Hypothalamus (tissue), 51 donors: ENCODE measurements at regions not wholly inside any gene's neighbourhood (a gene's known extent, or its start where the extent isn't known, plus 50 kb on each side); places are given as distances from the start of the nearest gene placed in this dataset.

ENCODE experiments used
- DNase-seq, 51 donors: peaks; one replicate each; lab custom pipeline; 2025; lab: John Stamatoyannopoulos, UW

GRCh38 chr11:134882671-134883297, 470.7 kb upstream of the B3GAT1 start:
- no peak for DNase-seq

DNA sequence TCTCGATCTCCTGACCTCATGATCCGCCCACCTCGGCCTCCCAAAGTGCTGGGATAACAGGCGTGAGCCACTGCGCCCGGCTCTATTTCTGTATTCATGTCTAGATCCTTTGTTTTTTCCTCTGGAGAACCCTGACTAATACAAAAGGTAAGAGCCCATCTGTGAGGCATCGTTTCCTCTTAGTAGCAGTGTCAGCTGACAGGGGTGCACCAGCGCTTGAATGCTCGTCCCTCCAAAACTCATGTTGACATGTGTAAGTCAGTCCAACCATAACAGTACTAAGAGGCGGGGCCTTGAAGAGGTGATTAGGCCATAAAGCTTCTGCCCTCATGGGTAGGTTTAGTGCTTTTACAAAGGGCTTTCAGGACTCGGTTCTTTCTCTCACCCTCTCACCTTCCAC, 470.1 kb upstream of the B3GAT1 start:
- no peak for DNase-seq

- no peak for DNase-seq
Measured at GRCh38 chr11:134880788-134881187, 468.7 kb upstream of the B3GAT1 start.

GRCh38 chr11:134879931-134880330, 467.9 kb upstream of the B3GAT1 start:
- DNase-seq = no peak

DNA sequence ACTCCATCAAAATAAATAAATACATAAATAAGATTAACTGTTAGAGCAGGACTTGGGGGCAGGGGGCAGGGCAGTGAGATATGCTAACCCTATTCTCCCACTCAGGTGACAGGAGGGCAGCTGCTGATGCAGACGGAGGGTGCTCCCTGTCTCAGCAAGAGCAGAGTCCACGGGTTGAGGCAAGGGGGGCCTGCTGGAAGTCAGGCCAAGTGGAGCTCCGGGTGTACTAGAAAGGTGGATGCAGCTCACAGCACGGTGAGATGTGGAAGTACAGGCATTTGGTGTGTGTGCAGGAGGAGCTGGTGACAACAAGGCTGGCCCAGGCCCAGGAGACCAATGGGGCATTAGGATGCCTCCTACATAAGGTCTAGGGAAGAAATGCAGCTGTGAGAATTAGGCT, 467.3 kb upstream of the B3GAT1 start:
- no peak for DNase-seq

DNA sequence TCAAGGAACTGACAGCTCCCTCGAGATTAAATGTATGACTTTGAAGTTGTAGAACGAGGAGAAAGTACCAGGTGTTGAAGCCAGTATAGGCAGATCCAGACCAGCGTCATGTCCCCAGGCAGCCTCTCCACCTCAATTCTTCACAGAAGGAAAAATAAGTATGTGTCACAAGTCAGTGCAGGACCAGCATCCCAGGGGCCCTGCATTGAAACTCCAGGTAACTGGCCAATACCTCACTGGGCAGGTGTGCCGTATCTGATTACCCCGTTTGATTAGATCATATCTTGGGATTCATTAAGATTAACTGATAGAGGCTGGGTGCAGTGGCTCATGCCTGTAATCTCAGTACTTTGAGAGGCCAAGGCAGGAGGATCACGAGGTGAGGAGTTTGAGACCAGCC, 466.7 kb upstream of the B3GAT1 start:
- no peak for DNase-seq

GRCh38 chr11:134876226-134876625, 464.2 kb upstream of the B3GAT1 start:
- DNase-seq = no peak

DNA sequence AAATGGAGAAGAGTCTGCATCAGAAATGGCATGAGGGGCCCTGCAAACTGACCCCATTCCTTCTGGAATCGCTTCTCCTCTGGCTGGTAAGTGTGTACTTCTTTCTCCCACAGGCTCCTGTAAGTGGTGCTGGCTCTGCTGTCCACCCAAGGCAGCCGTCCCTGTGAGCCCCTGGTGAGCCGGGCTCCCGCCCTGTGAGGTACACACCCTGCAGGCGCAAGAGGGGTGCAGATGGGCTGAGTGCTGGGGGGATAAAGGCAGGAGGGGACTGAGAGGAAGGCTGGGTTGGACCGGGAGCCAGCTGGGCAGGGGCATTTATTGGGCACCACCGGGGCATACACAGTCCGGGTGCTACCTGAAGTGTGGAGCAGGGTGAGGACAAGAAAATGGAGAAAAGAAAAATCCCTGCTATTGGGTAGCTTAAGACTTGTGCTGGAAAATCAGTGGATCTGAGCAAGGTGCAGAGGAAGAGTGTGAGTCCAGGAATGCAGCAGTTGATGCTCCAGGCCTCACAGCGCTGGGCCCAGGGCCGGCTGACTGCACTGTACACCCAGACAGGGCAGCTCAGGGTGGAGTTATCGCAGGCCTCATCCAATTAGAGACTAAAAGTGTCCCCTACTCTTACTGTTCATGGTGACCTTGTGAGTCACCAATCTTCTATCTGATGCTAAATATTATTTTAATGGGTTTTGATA, 455.1 kb upstream of the B3GAT1 start:
- DNase-seq = no peak

DNA sequence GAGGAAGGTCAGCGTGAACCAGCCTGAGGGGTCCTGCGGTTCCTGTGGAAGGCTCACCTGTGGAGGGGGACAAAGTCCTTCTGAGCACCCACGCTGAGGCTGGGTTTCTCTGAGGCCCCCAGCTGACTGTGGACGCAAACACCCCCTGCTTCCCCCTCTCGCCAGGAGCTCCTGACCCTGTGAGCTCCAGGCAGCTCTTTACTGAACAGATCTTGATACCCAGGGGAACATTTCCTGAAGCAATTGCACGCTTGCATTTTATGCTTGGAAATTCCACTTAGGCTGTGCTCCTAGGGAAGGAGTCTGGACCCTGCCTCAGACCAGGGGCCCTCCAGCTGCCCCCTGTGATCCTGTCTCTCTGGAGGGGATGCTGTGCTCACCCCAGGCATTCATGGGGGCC, 454.2 kb upstream of the B3GAT1 start:
- no peak for DNase-seq

DNA sequence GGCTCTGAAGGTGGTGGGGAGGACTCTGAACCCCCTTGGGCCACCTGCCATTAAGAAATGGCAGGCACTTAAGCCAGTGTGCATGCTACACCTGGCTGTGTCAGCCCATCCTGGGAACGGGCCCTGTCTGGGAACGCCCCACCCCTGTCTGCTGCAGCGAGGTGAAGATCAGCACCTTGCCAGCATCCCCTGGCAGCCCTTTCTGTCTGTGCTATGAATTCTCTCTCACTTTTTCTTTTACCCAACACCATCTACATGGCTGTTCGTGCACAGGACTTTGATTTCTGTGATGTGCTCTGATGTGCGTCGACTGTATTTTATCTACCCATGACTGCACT, 452.9 kb upstream of the B3GAT1 start:
- no peak for DNase-seq

DNA sequence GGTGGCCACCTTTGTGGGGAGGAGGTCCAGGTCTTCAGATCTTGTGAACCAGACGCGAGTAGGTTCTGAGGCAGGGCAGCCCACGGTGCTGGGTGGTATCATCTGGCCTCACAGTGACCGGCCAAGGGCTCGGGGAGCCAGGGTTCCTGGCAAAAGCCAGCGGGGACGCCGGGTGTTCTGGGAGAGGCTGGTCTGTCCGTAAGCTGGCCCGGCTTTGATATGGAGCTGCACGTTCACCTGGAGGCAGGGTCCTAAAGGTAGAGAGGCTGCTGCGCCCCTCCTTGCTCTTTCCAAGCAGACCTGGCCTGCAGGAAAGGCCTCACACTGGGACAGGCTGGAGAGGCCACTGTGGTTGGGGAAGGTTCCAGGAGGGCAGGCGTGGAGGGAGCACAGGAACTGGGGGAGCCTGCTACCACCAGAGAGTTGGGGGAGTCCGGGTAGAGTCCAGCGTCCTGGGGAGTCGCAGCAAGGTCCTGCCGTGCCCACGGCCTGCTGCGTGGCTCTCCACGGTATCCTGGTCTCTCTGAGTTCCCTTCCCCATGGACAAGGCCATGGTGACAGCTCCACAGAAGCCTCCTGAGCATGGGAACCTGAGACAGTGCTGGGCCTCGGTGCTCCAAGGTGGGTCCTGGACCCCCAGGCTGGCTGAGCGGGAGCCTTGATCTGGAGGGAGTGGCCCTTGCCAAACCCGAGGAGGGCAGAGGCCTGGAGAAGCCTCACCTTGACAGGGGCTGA, 452.4 kb upstream of the B3GAT1 start:
- DNase-seq = no peak

DNA sequence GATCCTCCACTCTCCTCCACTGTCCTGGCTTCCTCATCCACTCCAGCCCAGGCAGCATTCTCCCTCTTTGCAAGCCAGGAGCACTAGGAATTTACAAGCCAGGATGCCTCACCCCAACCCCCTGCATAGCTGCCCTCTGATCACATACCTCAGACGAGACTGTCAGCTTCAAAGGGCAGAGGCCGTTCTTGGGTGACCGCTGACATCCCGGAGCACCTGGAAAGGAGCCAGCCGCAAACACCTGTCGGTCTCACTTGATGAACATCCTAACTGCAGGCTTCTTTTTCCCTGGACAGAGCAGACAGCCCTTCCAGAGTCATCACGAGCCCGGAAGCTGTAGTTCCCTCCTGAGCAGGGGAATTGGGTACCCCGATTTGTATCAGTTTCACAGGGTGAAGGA, 451.3 kb upstream of the B3GAT1 start:
- DNase-seq = no peak

GRCh38 chr11:134862587-134863195, 450.6 kb upstream of the B3GAT1 start:
- no peak for DNase-seq

DNA sequence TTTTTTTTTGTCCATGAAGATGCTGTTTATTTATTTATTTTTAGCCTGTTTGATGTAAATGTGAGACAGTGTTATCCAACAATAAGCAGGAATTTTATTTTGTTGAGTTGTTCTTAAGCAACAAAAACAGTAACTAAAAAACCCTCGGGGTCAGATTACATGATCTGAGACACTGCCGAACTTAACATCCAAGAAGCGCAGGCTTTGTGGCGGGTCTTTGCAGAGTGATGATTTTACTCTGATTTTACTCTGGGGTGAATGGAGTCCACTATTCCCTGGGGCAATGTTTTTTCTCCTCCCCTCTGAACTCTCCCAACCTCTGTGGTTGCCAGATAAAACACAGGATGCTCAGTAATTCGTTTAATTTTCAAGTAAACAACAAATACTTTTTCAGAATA, 450.1 kb upstream of the B3GAT1 start:
- DNase-seq = no peak

DNA sequence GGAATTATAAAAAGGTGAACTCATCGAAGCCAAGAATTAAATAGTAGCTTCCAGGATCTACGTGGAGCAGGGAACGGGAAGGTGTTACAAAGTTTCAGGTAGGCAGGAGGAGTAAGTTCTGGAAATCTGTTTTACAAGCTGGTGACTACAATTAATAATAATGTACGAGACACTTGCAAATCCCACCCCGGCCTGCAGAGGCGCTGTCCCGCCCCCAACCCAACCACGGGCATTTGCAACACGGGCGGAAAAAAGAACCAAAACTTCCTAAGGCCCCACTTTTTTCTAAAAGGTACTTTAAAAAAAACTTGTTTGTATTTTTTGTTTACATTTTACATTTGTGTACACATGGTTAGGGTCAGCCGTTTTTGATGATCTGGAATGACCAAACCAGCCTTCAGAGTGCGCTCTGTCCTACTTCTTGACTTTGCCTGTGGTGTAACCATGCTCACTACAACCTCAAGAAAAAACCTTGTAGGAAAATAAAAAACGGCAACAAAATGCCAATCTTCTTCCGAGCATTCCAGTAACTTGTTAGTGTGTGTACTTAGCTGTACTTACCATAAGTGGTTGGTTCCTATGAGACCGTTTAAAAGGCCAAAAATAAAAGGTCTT, 449.6 kb upstream of the B3GAT1 start:
- DNase-seq = no peak

DNA sequence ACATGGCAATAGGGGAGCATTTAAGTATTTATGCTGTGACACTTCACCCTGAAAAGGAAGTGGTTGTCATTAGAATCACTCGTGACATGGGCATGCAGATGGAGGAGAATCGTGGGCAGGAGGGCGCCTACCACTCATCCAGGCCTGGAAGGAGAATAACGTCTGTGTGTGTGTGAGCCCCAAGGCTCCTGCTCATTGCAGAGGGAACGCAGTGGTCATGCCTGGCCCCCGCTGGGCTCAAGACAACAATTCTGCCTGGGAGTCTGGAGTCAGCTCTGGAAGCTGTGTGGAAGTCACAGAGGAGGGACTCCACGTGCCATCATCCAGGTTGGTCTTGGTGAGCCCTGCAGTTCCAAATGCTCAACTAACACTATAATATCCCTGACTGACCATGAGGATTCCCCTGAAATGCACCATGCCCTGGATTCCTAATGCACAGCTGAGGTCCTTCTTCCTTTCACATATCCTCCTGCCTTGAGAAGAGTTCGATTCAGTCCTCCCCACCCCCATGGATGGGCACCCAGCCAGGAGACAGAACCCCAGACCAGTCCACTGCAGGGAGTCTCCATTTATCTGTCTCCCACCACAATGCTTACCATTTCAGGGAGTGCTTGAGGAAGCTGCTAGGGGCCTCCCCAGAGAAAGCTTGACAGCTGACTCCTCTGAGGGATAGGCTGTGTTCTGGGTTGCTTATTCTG, 446.9 kb upstream of the B3GAT1 start:
- no peak for DNase-seq

GRCh38 chr11:134857035-134857434, 445.0 kb upstream of the B3GAT1 start:
- DNase-seq = no peak

GRCh38 chr11:134856056-134856971, 444.3 kb upstream of the B3GAT1 start:
- DNase-seq = no peak
